GM23338 (cell line): ENCODE measurements at regions not wholly inside any gene's neighbourhood (a gene's known extent, or its start where the extent isn't known, plus 50 kb on each side); places are given as distances from the start of the nearest gene placed in this dataset.

Source experiments
- ATAC-seq: fragments of 200-7000 bp; cut with Tn5 transposase; 3 replicates; pipeline ENCODE4 v1.9.1; 2020
- DNase-seq: peaks from one replicate; pipeline ENCODE4 v3.0.0-alpha.2; 2015; ENCODE audit warnings: low spot score
- H2AFZ ChIP-seq: fragments of 200-600 bp; sonication (generic); 2 replicates; pipeline ENCODE4 v1.8.0; 2016; ENCODE audit warnings: antibody characterized with exemption, mild to moderate bottlenecking, moderate library complexity
- H3F3A ChIP-seq: fragments of 200-600 bp; sonication (generic); replicated peaks from 2 replicates; pipeline ENCODE4 v1.8.0; 2017; ENCODE audit warnings: antibody characterized with exemption, mixed run types, low read depth
- H3K27ac ChIP-seq: fragments of 200-600 bp; sonication (generic); 2 replicates; pipeline ENCODE4 v1.6.1; 2016; ENCODE audit warnings: low read depth
- H3K27me3 ChIP-seq: fragments of 200-600 bp; sonication (generic); 2 replicates; pipeline ENCODE4 v1.8.0; 2016; ENCODE audit warnings: mild to moderate bottlenecking, mixed run types, moderate library complexity; ENCODE audit not compliant: insufficient read depth
- H3K36me3 ChIP-seq: fragments of 200-600 bp; sonication (generic); 2 replicates; pipeline ENCODE4 v1.8.0; 2016; ENCODE audit warnings: mild to moderate bottlenecking; ENCODE audit not compliant: insufficient read depth
- H3K4me1 ChIP-seq: fragments of 200-600 bp; sonication (generic); 2 replicates; pipeline ENCODE4 v1.8.0; 2016; ENCODE audit warnings: mild to moderate bottlenecking, moderate library complexity; ENCODE audit not compliant: insufficient read depth
- H3K4me2 ChIP-seq: fragments of 200-600 bp; sonication (generic); 2 replicates; pipeline ENCODE4 v1.7.1; 2017; ENCODE audit warnings: mixed run types
- H3K4me3 ChIP-seq: fragments of 200-600 bp; sonication (generic); 2 replicates; pipeline ENCODE4 v1.6.1; 2016; ENCODE audit warnings: mixed run types
- H3K79me2 ChIP-seq: fragments of 200-600 bp; sonication (generic); replicated peaks from 2 replicates; pipeline ENCODE4 v1.8.0; 2017; ENCODE audit warnings: mild to moderate bottlenecking; ENCODE audit not compliant: insufficient read depth
- H3K9me2 ChIP-seq: fragments of 200-600 bp; sonication (generic); 2 replicates; pipeline ENCODE4 v1.8.0; 2017; ENCODE audit not compliant: insufficient read depth
- H4K20me1 ChIP-seq: fragments of 200-600 bp; sonication (generic); replicated peaks from 2 replicates; pipeline ENCODE4 v1.8.0; 2017; ENCODE audit warnings: mild to moderate bottlenecking; ENCODE audit not compliant: insufficient read depth
- H3K27ac Mint-ChIP-seq: 2 replicates; pipeline ENCODE4 v1.8.0; 2020; ENCODE audit warnings: inconsistent platforms, mild to moderate bottlenecking, moderate library complexity, mixed read lengths
- H3K27me3 Mint-ChIP-seq: 3 replicates; pipeline ENCODE4 v1.8.0; 2022; ENCODE audit warnings: low read depth, mild to moderate bottlenecking, moderate library complexity, mixed read lengths, inconsistent platforms; ENCODE audit not compliant: insufficient read depth, poor library complexity
- H3K36me3 Mint-ChIP-seq: 3 replicates; pipeline ENCODE4 v1.8.0; 2021; ENCODE audit warnings: low read depth, mild to moderate bottlenecking, inconsistent platforms, moderate library complexity, mixed read lengths
- H3K4me1 Mint-ChIP-seq: 3 replicates; pipeline ENCODE4 v1.8.0; 2020; ENCODE audit warnings: mild to moderate bottlenecking, inconsistent platforms, mixed read lengths
- H3K4me3 Mint-ChIP-seq: 3 replicates; pipeline ENCODE4 v1.8.0; 2021; ENCODE audit warnings: moderate library complexity, mild to moderate bottlenecking, inconsistent platforms, mixed read lengths
- H3K9me3 Mint-ChIP-seq: 3 replicates; pipeline ENCODE4 v1.8.0; 2020; ENCODE audit warnings: moderate library complexity, mild to moderate bottlenecking, inconsistent platforms, mixed read lengths
- EZH2 ChIP-seq: fragments of 200-600 bp; sonication (generic); IDR thresholded peaks from one replicate; pipeline ENCODE4 v1.8.0; 2017; ENCODE audit warnings: antibody characterized with exemption, mild to moderate bottlenecking, low read depth; ENCODE audit not compliant: unreplicated experiment
- EZH2phosphoT487 ChIP-seq: fragments of 200-600 bp; sonication (generic); IDR thresholded peaks from one replicate; pipeline ENCODE4 v1.8.1; 2018; ENCODE audit warnings: antibody characterized with exemption; ENCODE audit not compliant: unreplicated experiment
- NANOG ChIP-seq: IDR thresholded peaks from 2 replicates; pipeline ENCODE4 v1.6.1; 2016; ENCODE audit warnings: antibody characterized with exemption, borderline replicate concordance
- POLR2AphosphoS5 ChIP-seq: IDR thresholded peaks from 2 replicates; pipeline ENCODE4 v1.6.1; 2016; ENCODE audit warnings: antibody characterized with exemption, low read depth
- STAT1 ChIP-seq: IDR thresholded peaks from one replicate; pipeline ENCODE4 v1.6.1; 2016; ENCODE audit warnings: antibody characterized with exemption; ENCODE audit not compliant: unreplicated experiment
- TF ChIP-seq, protein P1 (sequence below): fragments of 250-450 bp; sonication (Bioruptor Pico); IDR thresholded peaks from 2 replicates; pipeline ENCODE4 v1.5.0; 2020; ENCODE audit warnings: mild to moderate bottlenecking, moderate library complexity
- TF ChIP-seq, protein P2 (sequence below): IDR thresholded peaks from one replicate; pipeline ENCODE4 v1.6.1; 2018; ENCODE audit warnings: antibody characterized with exemption; ENCODE audit not compliant: unreplicated experiment

DNA sequence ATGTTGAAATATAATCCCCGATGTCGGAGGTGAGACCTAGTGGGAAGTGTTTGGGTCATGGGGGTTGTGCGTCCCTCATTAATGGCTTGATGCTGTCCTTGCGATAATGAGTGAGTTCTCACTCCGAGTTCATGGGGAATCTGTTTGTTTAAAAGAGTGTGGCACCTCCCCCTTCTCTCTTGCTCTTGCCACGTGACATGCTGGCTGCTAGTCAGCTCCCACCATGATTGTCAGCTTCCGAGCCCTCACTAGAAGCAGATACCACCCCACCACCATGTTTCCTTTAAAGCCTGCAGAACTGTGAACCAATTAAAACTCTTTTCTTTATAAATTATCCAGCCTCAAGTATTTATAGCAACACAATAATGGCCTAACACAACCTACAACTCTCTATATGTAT is 166.3 kb upstream of the MBNL1 start (continued):
- TF ChIP-seq, protein P1, sequence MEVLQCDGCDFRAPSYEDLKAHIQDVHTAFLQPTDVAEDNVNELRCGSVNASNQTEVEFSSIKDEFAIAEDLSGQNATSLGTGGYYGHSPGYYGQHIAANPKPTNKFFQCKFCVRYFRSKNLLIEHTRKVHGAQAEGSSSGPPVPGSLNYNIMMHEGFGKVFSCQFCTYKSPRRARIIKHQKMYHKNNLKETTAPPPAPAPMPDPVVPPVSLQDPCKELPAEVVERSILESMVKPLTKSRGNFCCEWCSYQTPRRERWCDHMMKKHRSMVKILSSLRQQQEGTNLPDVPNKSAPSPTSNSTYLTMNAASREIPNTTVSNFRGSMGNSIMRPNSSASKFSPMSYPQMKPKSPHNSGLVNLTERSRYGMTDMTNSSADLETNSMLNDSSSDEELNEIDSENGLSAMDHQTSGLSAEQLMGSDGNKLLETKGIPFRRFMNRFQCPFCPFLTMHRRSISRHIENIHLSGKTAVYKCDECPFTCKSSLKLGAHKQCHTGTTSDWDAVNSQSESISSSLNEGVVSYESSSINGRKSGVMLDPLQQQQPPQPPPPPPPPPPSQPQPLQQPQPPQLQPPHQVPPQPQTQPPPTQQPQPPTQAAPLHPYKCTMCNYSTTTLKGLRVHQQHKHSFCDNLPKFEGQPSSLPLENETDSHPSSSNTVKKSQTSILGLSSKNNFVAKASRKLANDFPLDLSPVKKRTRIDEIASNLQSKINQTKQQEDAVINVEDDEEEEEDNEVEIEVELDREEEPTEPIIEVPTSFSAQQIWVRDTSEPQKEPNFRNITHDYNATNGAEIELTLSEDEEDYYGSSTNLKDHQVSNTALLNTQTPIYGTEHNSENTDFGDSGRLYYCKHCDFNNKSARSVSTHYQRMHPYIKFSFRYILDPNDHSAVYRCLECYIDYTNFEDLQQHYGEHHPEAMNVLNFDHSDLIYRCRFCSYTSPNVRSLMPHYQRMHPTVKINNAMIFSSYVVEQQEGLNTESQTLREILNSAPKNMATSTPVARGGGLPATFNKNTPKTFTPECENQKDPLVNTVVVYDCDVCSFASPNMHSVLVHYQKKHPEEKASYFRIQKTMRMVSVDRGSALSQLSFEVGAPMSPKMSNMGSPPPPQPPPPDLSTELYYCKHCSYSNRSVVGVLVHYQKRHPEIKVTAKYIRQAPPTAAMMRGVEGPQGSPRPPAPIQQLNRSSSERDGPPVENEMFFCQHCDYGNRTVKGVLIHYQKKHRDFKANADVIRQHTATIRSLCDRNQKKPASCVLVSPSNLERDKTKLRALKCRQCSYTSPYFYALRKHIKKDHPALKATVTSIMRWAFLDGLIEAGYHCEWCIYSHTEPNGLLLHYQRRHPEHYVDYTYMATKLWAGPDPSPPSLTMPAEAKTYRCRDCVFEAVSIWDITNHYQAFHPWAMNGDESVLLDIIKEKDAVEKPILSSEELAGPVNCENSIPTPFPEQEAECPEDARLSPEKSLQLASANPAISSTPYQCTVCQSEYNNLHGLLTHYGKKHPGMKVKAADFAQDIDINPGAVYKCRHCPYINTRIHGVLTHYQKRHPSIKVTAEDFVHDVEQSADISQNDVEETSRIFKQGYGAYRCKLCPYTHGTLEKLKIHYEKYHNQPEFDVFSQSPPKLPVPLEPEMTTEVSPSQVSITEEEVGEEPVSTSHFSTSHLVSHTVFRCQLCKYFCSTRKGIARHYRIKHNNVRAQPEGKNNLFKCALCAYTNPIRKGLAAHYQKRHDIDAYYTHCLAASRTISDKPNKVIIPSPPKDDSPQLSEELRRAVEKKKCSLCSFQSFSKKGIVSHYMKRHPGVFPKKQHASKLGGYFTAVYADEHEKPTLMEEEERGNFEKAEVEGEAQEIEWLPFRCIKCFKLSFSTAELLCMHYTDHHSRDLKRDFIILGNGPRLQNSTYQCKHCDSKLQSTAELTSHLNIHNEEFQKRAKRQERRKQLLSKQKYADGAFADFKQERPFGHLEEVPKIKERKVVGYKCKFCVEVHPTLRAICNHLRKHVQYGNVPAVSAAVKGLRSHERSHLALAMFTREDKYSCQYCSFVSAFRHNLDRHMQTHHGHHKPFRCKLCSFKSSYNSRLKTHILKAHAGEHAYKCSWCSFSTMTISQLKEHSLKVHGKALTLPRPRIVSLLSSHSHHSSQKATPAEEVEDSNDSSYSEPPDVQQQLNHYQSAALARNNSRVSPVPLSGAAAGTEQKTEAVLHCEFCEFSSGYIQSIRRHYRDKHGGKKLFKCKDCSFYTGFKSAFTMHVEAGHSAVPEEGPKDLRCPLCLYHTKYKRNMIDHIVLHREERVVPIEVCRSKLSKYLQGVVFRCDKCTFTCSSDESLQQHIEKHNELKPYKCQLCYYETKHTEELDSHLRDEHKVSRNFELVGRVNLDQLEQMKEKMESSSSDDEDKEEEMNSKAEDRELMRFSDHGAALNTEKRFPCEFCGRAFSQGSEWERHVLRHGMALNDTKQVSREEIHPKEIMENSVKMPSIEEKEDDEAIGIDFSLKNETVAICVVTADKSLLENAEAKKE (CRISPR knock-in tag): no peak
- TF ChIP-seq EZH2 (no peak), EZH2phosphoT487 (no peak), STAT1 (no peak)

DNA sequence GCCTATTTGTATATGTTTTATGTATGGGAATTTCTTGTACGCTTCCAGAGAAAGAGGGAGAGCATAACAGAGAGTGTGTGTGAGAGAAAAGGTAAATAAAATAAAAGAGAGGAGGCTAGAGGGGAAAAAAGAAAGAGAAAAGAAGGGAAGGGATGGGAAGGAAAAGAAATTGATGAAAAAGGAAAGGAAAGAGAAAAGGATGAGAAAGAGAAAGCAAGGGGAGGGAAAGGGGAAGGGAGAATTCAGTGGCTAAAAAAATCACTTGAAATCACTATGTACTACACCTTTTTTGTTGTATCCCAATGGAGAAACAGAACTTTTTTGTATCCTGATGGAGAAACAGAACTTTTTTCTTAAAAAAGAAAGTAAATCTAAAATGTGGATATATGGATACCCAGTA is 165.5 kb upstream of the MBNL1 start:
- ATAC-seq: no peak
- no peak for TF ChIP-seq NANOG
- TF ChIP-seq EZH2phosphoT487: no peak
- TF ChIP-seq, protein P2, sequence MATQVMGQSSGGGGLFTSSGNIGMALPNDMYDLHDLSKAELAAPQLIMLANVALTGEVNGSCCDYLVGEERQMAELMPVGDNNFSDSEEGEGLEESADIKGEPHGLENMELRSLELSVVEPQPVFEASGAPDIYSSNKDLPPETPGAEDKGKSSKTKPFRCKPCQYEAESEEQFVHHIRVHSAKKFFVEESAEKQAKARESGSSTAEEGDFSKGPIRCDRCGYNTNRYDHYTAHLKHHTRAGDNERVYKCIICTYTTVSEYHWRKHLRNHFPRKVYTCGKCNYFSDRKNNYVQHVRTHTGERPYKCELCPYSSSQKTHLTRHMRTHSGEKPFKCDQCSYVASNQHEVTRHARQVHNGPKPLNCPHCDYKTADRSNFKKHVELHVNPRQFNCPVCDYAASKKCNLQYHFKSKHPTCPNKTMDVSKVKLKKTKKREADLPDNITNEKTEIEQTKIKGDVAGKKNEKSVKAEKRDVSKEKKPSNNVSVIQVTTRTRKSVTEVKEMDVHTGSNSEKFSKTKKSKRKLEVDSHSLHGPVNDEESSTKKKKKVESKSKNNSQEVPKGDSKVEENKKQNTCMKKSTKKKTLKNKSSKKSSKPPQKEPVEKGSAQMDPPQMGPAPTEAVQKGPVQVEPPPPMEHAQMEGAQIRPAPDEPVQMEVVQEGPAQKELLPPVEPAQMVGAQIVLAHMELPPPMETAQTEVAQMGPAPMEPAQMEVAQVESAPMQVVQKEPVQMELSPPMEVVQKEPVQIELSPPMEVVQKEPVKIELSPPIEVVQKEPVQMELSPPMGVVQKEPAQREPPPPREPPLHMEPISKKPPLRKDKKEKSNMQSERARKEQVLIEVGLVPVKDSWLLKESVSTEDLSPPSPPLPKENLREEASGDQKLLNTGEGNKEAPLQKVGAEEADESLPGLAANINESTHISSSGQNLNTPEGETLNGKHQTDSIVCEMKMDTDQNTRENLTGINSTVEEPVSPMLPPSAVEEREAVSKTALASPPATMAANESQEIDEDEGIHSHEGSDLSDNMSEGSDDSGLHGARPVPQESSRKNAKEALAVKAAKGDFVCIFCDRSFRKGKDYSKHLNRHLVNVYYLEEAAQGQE: no peak
- no peak for TF ChIP-seq STAT1
- TF ChIP-seq POLR2AphosphoS5: no peak

More for the DNA sequence above, 165.5 kb upstream of the MBNL1 start:
- no peaks in the 10 kb centered on the region for H3K36me3 ChIP-seq
- H3K4me3 ChIP-seq: no peak overlapping the region
- H3K27ac ChIP-seq: no peak overlapping the region
- H3K4me1 ChIP-seq: no peaks in the 10 kb centered on the region
- no peaks in the 10 kb centered on the region for H3K27me3 ChIP-seq
- no peak overlapping the region for H2AFZ ChIP-seq
- H4K20me1 ChIP-seq: no peaks in the 10 kb centered on the region
- H3K79me2 ChIP-seq: no peaks in the 10 kb centered on the region
- Mint-ChIP-seq H3K4me3 (no peak overlapping the region), H3K36me3 (no peaks in the 10 kb centered on the region), H3K27me3 (no peaks in the 10 kb centered on the region), H3K4me1 (0 out of 3 replicates have a peak, but pooled peaks cover 3% of the 10 kb centered on the region), H3K27ac (no peak overlapping the region), H3K9me3 (no peaks in the 10 kb centered on the region)
- no peaks in the 10 kb centered on the region; the same call in 1 of the 2 replicates for H3K9me2 ChIP-seq
- no peak for DNase-seq
- no peak overlapping the region for H3K4me2 ChIP-seq
- no peaks in the 10 kb centered on the region for H3F3A ChIP-seq
